Right ventricle myocardium inferior (tissue), 1 donor: ENCODE measurements at regions not wholly inside any gene's neighbourhood (a gene's known extent, or its start where the extent isn't known, plus 50 kb on each side); places are given as distances from the start of the nearest gene placed in this dataset.

ENCODE experiments used
- ATAC-seq: fragments of 200-7000 bp; cut with Tn5 transposase; one replicate; pipeline ENCODE4 v1.9.1; 2020; ENCODE audit warnings: mild to moderate bottlenecking, moderate library complexity
- DNase-seq: peaks from one replicate; pipeline ENCODE4 v3.0.0; 2021; ENCODE audit errors: missing footprints
- intact Hi-C: fragments of 100-400 bp; cut with DNase I; formaldehyde crosslinking; loops from one replicate; pipeline ENCODE4 v1.11.0; 2022
- donor health status: DM: no; HTN: yes; CAD: no; lungs with severe emphysema.

DNA sequence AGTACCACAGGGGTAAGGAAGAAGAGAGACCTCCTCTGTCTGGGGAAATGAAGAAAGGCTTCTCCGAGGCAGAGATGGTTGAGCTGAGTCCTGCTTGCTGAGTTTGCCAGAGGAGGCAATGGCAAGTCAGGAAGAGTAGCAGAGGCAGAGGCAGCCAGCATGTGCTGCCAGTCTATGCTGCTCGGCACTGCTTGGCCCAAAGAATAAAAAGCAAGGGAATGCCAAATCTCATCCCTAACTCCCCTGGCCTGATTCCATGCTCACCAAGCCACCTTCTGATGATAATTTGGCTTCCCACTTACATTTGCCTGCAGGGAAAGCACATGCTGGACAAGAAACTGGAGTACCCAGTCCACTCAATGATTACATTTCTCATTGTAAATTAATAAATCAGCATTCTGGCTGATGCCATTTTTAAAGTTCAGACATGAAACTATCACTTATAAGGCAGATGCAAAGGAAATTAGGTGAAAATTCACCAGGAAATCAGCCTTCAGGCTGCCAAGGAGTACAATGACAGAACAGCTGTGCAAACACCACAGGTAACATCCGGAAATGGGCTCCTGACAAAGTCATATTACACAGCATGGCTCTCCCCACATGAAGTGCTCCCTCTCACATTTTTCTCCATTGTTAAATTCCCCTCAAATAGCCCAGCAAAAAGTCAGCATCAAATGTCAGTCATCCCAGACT, 245.9 kb downstream of the MTERF1 start:
- intact Hi-C loops = loop anchor here (5.0 kb wide), 2 partner anchors 347 to 547 kb away; no protein-coding TSS in a partner anchor
- ATAC-seq (no peak), DNase-seq (no peak)

DNA sequence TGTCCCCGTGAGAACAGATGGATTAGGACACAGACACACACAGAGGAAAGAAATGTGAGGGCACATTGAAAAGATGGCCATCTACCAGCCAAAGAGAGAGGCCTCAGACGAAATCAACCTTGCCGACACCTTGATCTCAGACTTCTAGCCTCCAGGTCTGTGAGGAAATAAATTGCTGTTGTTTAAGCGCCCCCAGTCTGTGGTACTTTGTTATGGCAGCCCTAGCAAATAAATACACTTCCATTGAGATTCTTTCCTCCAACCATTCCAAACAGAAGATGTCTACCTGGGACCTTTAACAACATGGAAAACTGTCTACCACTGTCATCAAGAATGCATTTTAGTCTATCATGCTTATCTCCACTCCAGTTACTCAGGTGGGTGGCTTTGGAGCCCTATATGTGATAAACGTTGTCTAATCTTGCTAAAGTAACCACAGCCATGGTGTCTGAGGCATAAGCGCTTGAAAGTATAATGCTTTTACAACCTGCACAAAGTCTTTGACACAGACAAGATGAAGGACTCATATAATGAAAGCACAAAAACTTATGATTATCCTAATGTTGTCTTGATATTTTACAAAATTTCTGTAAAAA, 244.3 kb downstream of the MTERF1 start:
- ATAC-seq (no peak), DNase-seq (no peak)
- intact Hi-C loops = loop anchor here (5.0 kb wide), 2 partner anchors 349 to 549 kb away; no protein-coding TSS in a partner anchor

DNA sequence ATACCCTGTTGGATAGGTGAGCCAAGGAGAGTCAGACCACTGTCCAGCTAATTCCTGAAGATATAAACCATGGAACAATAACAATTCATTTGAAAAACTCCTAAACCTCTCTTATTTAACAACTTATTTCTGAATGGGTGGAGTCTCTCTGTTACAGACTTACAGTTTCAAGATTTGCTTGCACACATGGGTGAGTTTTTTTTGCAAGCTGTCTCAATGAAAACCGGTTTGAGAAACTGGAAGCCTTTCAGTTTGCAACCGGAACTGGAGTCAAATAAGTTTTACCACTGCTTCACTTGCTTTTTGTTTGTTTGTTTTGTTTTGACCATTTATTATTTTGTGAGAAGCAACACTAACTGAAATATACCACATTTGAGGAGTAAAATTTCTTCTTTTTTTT, 243.8 kb downstream of the MTERF1 start:
- intact Hi-C loops = loop anchor here (5.0 kb wide), 2 partner anchors 349 to 549 kb away; no protein-coding TSS in a partner anchor
- DNase-seq (no peak), ATAC-seq (no peak)

DNA sequence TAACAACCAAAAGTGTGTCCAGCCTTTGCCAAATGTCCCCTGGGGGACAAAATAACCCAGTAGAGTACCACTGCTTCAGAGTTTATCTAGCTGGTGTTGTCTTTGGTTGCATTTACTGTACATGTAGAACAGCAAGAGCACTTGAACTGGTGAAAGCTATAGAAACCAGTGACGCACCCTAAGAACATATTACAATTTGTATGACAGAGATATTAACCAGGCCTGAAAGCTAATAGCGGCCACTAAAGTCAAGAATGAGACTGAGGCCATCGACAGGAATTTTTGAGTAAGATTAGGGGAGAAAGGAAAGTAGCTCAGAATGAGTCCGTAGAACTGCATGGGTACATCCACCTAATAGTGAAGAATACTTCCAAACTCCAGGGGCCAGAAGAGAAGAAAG, 236.2 kb downstream of the MTERF1 start:
- DNase-seq = no peak
- intact Hi-C loops = no loop called here
- no peak for ATAC-seq

DNA sequence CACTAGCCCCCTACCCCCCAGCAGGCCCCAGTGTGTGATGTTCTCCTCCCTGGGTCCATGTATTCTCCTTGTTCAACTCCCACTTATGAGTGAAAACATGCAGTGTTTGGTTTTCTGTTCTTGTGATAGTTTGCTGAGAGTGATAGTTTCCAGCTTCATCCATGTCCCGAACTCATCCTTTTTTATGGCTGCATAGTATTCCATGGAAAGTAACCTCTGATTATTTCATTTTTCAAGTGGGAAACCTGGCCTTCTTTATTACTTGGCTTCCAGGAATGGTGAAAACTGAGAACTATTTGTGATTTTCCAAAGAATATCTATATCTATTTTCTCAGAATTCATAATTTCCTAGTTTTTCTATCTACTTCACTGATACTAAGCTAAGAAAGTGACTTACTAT, 235.0 kb downstream of the MTERF1 start:
- no peak for ATAC-seq
- no peak for DNase-seq
- intact Hi-C loops = no loop called here

DNA sequence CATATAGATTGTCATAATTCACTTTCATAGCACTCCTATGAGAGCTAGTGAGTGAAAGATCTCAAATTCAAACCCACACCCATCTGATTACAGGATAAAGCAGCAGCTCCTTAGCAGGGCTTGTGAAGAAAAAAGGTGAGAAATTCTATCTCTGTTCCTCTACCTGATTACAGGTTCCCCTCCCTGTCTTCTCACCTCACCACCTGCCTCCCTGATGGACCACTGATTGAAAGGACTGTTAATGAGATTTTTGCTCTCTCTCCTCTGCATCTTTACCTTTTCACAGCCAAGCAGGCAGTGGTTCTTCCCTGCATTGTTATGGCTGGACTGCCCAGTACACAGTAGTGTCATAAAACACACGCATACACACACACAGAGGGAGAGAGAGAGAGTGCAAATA, 228.5 kb downstream of the MTERF1 start:
- intact Hi-C loops = no loop called here
- ATAC-seq (no peak), DNase-seq (no peak)

DNA sequence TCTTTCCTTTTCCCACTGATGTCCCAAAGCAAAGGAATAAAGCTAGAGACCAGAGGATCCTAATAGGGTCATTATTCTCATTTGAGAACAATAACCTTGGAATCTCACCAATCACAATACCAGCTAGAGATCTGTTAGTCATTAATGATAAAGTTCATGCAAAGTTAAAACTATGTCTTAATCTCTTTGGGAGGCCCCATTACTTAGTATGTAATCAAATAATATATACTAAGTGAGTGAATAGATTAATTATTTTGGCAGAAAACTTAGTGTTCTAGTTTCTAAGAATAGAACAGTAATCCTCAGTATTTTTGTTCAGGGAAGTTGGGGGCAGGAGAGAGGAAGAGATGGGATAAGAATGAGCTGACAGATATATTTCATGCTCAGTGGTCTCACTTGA, 227.2 kb downstream of the MTERF1 start:
- DNase-seq (no peak), ATAC-seq (no peak)
- intact Hi-C loops = no loop called here

DNA sequence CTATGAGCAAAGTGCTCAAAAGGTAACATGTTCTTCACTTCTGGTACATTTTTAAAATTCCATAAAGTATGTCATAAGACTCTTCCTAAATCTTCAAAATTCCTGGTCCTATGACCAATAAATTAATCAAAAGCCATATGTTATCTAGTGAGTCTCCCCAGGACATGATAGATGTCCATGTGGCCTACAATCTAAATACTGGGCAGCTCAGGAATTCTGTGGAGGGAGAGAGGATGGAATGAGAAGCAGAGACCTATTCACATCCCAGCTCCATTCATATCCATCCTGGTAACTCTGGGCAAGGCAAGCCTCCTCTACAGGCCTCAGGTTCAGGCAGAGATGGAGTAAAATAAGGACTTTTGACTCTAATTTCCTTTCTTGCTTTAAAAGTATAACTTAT, 224.8 kb downstream of the MTERF1 start:
- intact Hi-C loops = no loop called here
- no peak for DNase-seq
- no peak for ATAC-seq

DNA sequence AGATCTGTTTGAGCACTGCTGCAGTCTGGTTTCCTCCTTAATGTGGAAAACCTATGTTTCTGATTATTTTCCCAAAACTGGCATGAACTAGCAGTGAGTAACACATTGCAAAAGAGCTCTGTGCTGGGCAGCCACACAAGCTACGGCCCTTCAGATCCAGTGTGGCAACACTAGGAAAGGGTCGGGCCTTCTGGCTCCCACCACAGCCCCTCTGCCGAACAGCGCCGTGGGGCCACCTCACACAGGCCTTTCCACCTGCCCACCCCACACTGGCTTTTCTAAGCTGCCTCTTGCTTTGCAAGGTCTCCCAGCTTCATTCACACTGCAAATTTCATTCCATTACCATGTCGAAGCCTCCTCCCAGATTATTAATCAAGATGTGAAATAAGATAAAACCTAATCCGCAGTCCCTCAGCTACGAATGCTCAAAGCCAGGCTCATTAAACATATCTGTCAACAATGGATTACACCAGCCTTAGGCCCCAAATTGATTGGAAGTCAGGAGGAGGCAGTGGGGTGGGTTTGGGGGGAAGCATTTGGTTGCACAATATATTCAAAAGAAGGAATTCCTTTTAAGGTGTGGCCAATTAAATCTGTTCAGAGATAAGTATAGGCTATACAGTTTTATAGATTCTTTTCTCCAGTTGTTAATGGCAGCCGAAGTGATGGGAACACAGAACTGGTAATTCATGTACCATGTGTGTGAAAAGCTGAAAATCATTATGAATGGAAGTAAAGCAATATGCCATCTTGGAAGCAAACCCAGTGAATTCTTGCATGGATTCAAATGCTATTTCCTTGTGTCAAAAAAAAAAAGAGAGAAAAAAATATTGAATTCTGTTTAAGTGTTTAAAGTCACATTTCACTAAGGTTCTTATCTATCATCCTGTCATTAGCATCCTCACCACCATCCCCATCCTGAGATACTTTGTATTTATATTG, 223.7 kb downstream of the MTERF1 start:
- intact Hi-C loops = no loop called here
- ATAC-seq = no peak
- DNase-seq = no peak

DNA sequence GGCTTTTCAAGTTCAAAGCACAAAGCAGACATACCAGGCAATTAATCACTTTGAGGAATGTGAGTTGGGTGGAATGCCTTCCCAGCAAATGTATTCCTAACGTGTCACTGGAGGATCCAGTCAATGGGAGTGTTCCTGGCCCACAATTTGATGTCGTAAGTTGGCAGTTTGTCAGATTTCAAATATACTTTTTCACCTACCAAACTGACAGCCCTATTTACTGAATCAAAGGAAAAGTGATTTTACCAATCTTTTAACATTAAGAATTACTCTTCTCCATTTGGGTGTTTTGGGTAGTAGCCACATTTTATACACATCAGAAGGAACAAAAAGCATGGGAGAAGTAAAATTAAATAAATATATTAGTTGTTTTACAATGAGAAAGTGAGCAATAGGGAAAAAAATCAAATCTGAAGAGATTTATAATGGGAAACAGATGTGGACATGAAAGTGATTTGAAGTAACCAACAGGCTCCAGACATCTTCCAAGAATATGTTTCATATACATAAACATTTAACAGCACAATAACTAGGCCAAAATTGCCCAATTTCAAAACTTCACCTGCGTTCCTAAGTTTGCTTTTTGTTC, 222.9 kb downstream of the MTERF1 start:
- ATAC-seq = no peak
- intact Hi-C loops = no loop called here
- no peak for DNase-seq

DNA sequence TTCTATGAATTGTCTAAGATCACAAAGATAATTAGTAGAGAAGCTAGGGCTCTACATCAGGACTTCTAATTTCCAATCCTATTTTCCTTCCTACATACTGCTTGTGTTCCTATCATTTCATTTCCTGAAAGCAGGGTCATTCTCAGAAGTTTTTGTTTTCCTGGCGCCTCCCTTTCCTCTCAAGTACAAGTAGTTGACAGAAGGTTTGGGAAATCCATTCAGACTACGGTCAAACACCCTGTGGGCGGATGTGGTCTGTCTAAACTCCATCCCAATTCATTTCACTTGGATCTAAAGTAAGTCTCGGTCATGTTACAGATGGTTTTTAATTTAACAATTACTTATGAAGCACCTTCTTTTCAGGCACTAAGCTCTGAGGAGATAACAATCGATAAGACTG, 221.4 kb downstream of the MTERF1 start:
- ATAC-seq (no peak), DNase-seq (no peak)
- intact Hi-C loops = no loop called here

DNA sequence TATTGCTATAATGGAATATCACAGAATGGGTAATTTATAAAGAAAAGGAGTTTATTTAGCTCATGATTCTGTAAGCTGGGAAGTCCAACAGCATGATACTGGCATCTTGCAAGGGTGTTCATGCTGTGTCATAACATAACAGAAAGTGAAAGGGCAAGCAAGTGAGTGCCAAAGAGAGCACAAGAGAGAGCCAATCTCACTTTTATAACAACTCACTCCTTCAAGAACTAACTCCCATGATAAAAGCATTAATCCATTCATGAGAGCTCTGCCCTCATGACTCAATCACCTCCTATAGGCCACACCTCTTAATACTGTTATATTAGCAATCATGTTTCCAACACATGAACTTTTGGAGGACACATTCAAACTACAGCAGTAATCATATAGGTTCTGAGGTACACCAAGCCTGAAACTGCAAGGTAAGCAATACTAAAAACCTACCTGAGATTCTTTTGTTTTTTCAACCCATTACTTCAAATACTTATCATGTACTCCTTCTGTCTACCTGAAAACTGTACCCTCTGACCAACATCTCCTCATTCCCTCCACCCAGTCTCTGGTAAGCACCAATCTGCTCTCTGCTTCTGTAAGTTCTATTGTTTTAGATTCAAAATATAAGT, 219.7 kb downstream of the MTERF1 start:
- intact Hi-C loops = no loop called here
- DNase-seq (no peak), ATAC-seq (no peak)

DNA sequence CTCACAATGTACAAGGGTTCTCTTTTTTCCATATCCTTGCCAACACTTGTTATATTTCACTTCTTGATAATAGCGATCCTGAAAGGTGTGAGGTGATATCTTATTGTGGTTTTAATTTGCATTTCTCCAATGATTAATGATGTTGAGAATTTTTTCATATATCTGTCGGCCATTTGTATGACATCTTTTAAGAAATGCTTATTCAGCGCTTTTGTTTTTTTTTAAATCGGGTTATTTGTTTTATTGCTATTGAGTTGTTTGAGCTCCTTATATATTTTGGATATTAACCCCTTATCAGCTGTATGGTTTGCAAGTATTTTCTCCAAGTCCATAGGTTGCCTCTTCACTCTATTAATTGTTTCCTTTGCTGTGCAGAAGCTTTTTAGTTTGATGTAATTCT, 218.8 kb downstream of the MTERF1 start:
- ATAC-seq = no peak
- intact Hi-C loops = no loop called here
- no peak for DNase-seq

DNA sequence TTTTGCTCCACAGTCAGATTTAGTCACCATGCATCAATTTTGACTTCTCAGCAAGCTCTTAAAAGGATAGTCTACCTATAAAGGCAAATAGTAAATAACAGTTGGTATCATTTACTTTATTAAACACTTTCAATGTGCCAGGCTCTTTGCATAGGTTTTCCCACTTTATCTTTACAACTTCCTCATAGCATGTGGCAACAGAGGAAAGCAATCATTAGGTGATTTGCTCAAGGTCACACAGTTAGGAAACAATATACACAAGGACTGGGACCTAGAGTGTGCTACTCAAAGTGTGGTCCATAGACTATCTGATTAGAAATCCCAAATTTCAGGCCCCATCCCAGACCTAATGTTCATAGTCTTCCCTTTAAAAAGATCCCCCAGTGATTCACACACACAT, 212.3 kb downstream of the MTERF1 start:
- DNase-seq (no peak), ATAC-seq (no peak)
- intact Hi-C loops = no loop called here

DNA sequence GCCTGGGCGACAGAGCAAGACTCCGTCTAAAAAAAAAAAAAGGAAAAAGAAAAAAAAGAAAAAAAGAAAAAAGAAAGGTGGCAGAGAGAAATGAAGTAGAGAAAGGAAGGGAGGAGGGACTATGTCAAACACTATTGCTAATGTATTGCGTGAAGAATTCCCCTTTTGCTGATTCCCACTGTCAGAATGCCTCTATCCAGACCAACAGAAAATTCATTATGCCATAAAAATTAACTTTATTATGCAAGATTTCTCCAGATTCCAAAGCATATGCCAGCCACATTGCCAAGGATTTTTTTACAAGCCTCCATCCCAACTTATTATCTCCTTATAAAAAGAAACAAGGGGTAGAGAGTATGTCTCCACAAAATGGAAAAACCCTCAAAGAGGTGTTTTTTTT, 209.3 kb downstream of the MTERF1 start:
- no peak for ATAC-seq
- no peak for DNase-seq
- intact Hi-C loops = no loop called here

DNA sequence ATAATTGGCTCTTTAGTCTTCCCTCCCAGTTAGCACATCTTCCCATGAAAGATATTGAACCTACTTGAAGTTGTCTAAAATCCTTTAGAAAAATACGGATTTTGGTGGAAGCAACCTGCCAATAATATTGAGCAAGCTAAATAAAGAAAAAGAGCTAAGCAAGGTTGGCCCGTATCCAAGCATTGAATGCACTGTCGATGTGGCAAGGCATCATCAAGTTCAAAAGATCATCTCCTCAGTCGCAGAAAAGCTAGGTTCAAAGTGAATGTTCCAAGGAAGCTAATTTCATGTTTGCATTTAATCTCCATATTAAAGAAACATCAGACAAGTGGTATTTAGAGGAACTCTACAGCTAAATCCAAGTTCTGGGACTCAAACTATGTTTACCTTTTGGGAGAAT, 206.0 kb downstream of the MTERF1 start:
- DNase-seq = no peak

DNA sequence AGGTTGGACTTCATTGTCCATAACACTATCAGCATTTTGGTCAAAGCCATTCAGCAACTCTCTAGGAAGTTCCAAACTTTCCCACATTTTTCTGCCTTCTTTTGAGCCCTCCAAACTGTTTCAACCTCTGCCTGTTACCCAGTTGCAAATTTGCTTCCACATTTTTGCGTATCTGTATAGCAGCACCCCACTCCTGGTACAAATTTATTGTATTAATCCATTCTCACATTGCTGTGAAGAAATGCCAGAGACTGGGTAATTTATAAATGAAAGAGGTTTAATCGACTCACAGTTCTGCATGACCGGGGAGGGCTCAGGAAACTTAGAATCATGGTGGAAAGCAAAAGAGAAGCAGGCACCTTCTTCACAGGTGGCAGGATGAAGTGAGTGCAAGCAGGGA, 198.8 kb downstream of the MTERF1 start:
- DNase-seq (no peak), ATAC-seq (no peak)
- intact Hi-C loops = loop anchor here (5.0 kb wide), 1 partner anchor 101 kb away; no protein-coding TSS in a partner anchor

More for the DNA sequence above, 206.0 kb downstream of the MTERF1 start:
- intact Hi-C loops = no loop called here
- no peak for ATAC-seq

DNA sequence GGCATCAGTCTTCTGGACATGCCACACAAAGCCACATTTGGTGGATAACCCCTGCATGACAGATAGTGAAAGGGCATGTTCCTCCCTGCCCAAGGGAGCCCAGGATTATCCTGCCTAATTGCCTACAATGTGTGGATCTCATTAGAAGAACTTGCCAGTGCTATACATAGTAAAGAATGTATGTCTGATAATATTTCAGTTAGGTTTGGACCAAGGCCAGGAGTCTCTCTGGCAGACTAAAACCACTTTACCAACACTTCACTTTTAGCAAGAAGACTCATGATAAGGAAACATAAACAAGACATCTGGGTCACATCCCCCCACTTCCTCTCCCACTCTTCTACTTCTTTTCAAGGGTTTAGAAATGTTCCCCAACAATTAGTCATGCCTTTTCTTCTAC, 196.7 kb downstream of the MTERF1 start:
- DNase-seq = no peak
- ATAC-seq = peak; percentile 82
- intact Hi-C loops = loop anchor here (5.0 kb wide), 1 partner anchor 98 kb away; no protein-coding TSS in a partner anchor

DNA sequence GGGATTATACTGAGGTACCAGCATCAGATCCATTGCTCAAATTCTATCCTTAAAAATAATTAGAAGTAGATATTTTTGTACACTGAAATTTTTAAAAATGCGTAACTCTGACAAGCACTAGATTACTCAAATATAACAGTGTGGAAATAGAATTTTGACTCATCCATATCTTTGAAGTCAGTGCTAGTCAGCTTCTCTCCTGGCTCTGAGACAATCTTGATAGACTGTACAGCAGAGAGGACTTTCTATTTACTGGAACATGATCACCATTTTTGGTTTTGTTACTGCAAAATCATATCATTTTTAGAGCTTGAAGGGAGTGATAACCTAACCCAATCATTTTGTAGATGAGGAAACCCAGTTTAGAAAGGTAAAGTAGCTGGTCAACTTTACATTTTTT, 195.0 kb downstream of the MTERF1 start:
- DNase-seq = no peak
- intact Hi-C loops = no loop called here
- no peak for ATAC-seq
